ENCODE measurements at regions not wholly inside any gene's neighbourhood (a gene's known extent, or its start where the extent isn't known, plus 50 kb on each side); places are given as distances from the start of the nearest gene placed in this dataset.

DNA sequence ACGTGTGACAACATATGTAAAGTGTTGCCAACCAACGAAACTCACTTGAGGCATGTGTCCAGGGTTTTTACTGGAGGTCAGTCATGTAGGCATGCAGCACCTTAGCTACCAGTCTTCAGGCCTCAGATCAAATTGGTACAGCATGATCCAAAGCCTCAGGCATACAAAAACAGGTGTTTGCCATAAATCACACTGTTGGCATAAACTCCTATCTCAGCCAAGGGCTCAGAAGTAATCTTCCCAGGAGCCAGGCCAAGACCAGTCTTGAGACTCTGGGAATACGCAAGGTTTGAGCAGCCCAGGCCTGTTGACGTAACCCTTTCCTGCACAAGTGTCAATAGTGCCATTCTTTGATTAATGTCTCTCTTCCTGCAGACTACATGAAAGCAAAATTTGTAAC lies 163.5 kb downstream of the PRL start:
- TF ChIP-seq, protein P1, sequence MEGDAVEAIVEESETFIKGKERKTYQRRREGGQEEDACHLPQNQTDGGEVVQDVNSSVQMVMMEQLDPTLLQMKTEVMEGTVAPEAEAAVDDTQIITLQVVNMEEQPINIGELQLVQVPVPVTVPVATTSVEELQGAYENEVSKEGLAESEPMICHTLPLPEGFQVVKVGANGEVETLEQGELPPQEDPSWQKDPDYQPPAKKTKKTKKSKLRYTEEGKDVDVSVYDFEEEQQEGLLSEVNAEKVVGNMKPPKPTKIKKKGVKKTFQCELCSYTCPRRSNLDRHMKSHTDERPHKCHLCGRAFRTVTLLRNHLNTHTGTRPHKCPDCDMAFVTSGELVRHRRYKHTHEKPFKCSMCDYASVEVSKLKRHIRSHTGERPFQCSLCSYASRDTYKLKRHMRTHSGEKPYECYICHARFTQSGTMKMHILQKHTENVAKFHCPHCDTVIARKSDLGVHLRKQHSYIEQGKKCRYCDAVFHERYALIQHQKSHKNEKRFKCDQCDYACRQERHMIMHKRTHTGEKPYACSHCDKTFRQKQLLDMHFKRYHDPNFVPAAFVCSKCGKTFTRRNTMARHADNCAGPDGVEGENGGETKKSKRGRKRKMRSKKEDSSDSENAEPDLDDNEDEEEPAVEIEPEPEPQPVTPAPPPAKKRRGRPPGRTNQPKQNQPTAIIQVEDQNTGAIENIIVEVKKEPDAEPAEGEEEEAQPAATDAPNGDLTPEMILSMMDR (IDR thresholded peaks at IDR 0.05), result no peak
- no peak for TF ChIP-seq POLR2A (IDR thresholded peaks at IDR 0.05)

Data from adrenal gland (tissue), 5 donors.